ENCODE measurements at regions not wholly inside any gene's neighbourhood (a gene's known extent, or its start where the extent isn't known, plus 50 kb on each side); places are given as distances from the start of the nearest gene placed in this dataset.
"Not testable (repeated sequence)": the region's sequence is repeated elsewhere in the genome, so short reads cannot be mapped to it uniquely, and the experiment has no call there.

DNA sequence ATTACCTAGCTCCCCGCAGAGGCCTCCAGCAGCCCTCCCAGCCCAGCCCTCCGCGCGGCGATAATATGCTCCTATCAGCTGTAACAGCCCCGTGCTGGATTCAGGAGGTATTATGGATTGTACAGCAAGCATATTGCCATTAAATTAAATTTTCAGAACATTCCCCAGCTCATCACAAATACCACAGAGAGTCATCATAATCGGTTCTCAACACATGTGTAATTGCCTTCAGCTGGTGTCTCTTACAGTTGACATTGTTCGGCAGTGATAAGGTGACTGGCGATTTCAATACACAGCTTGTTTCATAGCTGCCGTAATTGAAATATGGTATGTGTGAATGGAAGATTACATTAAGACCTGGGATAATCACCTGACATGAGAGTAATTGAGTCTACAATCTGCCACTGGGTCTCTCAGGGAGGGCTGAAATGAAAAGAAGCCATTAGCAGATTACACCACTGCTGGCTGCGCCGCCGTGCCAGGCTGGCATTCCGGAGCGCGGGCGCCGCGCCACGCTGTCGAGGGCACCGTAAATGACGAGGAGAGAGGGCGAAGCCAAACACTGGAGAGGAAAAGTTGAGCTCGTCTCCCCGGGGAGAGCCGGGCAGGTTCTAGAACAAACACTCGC is 549.4 kb upstream of the SALL3 start:
- no peak overlapping the region for H3K4me3 ChIP-seq (ENCODE audit: low read depth, low read length)
- TF ChIP-seq CTCF (IDR thresholded peaks at IDR 0.05; ENCODE audit: borderline replicate concordance, insufficient read depth, low read depth, low read length) = no peak

DNA sequence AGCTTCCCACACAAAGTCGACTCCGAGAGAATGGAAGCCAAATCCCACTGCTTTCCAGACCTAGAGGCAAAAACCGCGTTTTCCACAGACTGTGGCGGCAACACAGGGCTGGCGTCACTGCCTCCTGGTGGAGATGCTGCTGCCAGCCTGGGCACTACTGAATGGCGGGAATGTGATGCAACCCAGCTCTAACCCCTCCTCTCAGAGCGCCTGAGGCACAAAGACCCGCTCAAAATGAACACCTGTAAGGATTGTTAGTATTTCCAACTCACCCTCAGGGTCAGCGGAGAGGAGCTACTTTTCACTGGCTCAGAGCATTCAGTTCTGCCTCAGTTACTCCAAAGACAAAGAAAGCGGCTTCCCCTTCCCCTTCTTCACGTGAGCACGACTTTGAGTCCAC is 548.0 kb upstream of the SALL3 start:
- no peak overlapping the region for H3K4me3 ChIP-seq (ENCODE audit: low read depth, low read length)
- no peak for TF ChIP-seq CTCF (IDR thresholded peaks at IDR 0.05; ENCODE audit: borderline replicate concordance, insufficient read depth, low read depth, low read length)

DNA sequence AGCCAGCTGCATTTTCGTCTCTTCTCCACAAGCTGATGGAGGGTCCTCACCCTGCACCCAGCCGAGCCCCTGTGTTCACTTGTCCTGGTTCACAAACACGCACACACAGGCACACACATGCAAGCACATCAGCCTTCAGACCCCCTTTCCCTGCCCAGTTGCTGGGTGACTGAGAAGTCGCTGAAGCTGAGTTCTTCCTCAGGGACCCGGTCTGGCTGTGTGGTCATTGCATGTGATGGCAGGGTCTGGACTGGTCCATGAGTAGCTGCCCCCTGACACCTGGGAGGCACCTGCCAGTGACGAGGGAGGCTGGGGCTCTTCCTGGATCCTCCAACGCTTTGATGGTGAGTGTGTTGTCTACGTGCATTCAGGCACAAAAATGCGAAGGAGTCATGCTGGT is 546.1 kb upstream of the SALL3 start:
- H3K4me3 ChIP-seq (ENCODE audit: low read depth, low read length) = no peak overlapping the region
- no peak for TF ChIP-seq CTCF (IDR thresholded peaks at IDR 0.05; ENCODE audit: borderline replicate concordance, insufficient read depth, low read depth, low read length)

DNA sequence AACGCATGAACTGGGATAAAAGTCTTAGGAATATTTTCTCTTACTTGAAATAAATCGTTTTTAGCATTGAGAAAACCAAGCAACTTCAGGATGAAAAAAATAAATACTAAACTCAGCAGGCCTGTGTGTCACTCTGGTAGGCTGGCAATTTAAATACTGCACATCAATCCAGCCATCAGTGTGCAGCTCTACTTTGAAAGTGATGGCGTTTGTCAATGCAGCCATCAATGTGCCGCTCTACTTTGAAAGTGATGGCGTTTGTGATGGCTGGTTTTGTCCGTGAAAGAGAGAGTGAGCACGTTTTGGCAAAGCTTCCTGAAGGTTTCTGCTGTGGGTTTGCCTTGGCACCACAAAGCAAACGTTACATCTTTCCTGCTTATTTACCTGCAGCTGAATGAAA is 543.5 kb upstream of the SALL3 start:
- no peak for TF ChIP-seq CTCF (IDR thresholded peaks at IDR 0.05; ENCODE audit: borderline replicate concordance, insufficient read depth, low read depth, low read length)
- H3K4me3 ChIP-seq (ENCODE audit: low read depth, low read length) = no peak overlapping the region

- not testable (repeated sequence) for H3K4me3 ChIP-seq (ENCODE audit: low read depth, low read length)
Measured at GRCh38 chr18:78438235-78438634, 541.4 kb upstream of the SALL3 start.

DNA sequence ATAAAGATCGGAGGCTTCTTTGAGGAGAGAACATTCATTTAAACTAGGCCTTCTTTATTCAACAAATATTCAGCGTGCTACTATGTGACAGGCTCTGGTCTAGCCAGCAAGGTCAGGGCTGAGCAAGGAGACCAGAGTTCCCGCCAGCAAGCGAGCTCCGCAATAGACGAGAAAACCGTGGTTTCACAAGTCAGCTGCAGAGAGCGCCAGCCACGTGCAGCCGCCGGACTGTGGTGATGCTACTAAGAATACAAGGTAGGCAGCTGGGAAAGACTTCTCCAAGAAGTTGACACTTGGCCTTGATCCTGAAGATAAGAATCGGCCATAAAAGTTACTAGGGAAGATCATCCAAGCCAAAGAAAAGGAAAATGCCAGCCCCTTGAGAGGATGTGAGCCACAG is 533.7 kb upstream of the SALL3 start:
- TF ChIP-seq CTCF (IDR thresholded peaks at IDR 0.05; ENCODE audit: borderline replicate concordance, insufficient read depth, low read depth, low read length) = no peak
- H3K4me3 ChIP-seq (ENCODE audit: low read depth, low read length) = no peak overlapping the region

- no peak overlapping the region for H3K4me3 ChIP-seq (ENCODE audit: low read depth, low read length)
- no peak for TF ChIP-seq CTCF (IDR thresholded peaks at IDR 0.05; ENCODE audit: borderline replicate concordance, insufficient read depth, low read depth, low read length)
Measured at GRCh38 chr18:78447211-78447610, 532.4 kb upstream of the SALL3 start.

DNA sequence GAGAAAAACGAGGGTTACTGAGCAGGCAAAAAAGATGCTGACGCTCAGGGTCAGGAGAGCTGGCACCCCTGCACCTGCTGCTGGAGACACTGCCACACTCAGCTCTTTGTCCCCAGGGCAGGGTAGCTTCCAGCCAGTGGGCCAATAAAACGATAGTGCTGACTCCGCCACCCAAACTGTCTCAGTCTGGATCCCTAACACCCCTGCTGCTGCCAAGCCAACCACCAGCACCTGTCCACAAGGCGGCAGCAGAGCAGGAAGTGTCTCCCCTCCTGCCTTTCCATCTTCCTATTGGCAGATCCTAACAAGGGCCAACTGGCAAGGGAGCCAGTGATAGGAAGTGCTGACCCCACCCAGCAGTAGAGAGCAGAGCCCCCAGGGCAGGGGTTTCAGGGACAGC is 531.5 kb upstream of the SALL3 start:
- H3K4me3 ChIP-seq (ENCODE audit: low read depth, low read length) = no peak overlapping the region
- no peak for TF ChIP-seq CTCF (IDR thresholded peaks at IDR 0.05; ENCODE audit: borderline replicate concordance, insufficient read depth, low read depth, low read length)
